Stimulated activated CD8-positive, alpha-beta memory T cell treated with anti-CD3 and anti-CD28 coated beads, Interleukin-7, amount 100 ng/mL, for 48 hours (primary cell): ENCODE measurements at regions not wholly inside any gene's neighbourhood (a gene's known extent, or its start where the extent isn't known, plus 50 kb on each side); places are given as distances from the start of the nearest gene placed in this dataset.
"Not testable (repeated sequence)": the region's sequence is repeated elsewhere in the genome, so short reads cannot be mapped to it uniquely, and the experiment has no call there.

Experiments used
- DNase-seq, 2 donors: peaks; one replicate each; pipeline ENCODE4 v3.0.0-alpha.2; 2020; ENCODE audit warnings: low read depth in 1 of 2; ENCODE audit errors: extremely low read depth in 1 of 2

DNA sequence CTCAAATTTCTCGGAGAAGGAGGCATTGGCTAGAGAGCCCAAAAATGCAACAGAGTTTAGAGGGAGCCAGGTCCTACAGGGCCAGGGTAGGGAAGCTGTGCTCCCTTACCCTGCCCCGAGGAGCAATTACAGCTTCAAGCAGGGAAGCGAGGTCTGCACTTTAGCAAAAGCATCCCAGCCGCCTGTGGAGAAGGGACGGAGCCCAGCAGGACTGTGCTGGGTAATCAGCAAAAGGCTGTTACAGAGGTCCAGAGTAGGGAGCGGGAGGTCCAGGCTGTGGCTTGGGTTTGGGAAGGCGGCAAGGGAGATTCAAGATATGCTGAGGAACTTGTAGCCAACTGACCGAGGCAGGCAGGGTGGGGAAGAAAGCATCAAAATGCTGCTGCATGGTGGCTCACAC lies 162.6 kb downstream of the TMEM132E start:
- DNase-seq: no peak

- DNase-seq: no peak
Observed at GRCh38 chr17:34740565-34741520, 161.5 kb downstream of the TMEM132E start.

DNA sequence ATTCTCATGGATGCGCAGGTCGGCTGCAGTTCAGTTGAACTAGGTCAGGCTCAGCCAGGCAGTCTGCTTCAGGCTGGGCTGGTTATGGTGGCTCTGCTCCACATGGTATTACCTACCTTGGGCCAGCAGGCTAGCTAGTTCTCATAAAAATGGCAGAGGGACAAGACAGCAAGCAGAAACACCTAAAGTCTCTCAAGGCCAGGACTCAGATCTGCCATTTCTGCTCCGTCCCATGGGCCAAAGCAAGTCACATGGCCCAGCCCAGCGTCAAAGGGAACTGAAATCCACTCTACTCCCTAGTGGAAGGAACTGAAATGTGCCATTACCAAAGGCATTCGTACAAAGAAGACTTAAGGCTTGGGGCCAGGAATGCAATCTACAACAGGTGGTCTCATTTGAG lies 160.0 kb downstream of the TMEM132E start:
- DNase-seq: no peak

DNA sequence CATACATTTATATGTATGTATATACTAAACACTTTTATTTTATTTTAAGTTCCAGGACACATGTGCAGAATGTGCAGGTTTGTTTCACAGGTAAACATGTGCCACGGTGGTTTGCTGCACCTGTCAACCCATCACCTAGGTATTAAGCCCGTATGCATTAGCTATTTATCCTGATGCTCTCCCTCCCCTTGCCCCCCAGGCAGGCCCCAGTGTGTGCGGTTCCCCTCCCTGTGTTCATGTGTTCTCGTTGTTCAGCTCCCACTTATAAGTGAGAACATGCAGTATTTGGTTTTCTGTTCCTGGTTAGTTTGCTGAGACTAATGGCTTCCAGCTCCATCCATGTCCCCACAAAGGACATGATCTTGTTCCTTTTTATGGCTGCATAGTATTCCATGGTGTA lies 158.3 kb downstream of the TMEM132E start:
- not testable (repeated sequence) for DNase-seq

GRCh38 chr17:34736611-34737010 lies 157.2 kb downstream of the TMEM132E start:
- DNase-seq: no peak

DNA sequence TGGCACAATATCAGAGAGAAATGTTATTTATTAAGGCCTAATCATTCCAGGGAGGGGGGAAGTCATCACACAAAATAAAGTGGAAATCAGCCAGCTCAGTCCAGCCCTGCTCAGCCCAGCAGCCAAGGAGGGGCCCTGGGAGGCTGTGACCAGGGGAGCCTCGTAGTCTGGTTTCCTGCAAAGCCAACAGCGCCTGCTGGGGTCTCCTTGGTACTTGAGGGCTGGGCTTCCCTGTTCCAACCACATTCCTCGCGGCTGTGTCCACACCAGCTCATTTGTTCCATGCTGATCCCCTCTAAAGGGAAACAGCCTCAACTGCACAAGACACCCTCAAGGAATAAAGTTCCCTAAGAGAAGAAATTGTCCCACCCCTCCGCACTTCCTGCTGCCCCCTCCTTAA lies 154.0 kb downstream of the TMEM132E start:
- DNase-seq: no peak

- DNase-seq: no peak
Observed at GRCh38 chr17:34730816-34731215, 151.4 kb downstream of the TMEM132E start.

GRCh38 chr17:34728771-34729310 lies 149.5 kb downstream of the TMEM132E start:
- DNase-seq: no peak

- DNase-seq: no peak
Observed at GRCh38 chr17:34727601-34728000, 148.2 kb downstream of the TMEM132E start.

DNA sequence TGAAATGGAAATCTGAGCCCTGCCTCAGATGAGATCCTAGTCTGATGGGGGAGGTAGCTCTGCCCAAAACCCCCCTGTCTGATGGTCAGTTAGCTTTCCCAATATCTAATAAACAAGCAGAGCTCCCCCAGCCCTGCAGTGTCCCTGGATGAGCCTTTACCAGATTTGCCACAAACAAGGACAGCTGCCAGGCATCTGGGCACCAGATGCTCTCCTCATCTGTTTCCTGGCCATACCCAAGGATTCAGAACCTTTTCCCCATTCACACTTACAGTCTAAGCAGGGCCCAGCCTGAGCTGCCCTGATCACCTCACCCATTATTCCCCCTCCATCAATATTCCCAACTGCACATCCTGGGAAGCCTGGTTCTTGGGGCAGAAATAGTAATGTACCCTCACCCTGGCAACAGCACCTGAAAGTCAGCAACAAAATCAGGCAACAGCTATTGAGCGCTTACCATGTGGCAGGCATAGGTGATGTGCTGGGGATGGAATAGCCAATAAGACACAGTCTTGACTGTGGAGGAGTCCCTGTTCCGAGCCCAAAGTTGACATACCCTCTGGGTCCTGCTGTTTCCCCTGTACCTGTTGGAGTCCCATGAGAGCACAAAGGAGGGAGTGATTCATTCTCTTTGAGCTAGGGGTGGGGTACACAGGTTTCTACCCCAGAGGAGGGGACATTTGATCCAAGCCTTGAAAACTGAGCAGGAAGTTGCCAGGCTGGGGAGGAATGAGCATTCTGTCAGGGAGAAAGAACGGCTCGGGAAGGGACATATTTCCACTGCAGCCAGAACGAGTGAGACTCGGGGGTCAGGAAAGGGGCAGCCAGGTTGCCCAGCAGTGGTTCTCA lies 147.4 kb downstream of the TMEM132E start:
- no peak for DNase-seq

- no peak for DNase-seq
Observed at GRCh38 chr17:34725725-34726124, 146.3 kb downstream of the TMEM132E start.

DNA sequence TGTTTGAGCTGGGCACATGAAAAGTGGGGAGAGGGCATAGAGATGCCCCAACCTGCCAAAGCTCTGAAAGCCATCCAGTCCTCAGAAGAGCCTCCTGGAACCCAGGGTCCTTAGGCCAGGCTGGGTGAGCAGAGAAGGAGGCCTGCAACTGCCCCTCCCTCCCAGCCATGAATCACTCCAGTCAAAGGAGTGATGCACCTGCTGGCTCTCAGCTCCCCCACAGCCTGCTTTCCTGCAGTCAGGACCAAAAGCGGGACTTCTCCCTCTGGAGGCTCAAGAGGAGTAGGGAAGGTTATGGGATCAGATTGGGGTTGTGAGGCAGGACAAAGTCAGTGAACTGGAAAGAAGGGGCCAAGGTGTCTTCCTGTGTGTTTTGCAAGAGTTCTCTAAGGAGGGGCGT lies 145.6 kb downstream of the TMEM132E start:
- DNase-seq: no peak

DNA sequence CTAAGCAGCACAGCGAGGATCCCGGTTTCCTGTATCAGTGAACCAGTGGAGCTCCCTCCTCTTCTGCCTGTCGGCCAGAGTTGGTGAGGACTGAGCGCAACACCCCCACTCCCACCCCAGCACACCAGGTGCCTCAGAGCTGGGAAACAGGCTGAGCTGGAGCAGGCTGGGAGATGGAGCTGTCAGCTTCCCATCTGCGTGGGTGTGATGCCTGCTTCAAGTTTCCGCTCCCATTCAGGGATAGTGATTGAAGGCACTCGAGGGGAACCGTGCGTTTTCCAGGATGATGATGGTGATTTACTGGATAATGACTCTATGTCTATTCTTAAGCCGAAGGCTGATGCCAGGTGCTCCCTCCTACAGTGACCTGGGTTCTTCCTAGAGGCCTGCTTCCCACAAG lies 144.5 kb downstream of the TMEM132E start:
- no peak for DNase-seq

DNA sequence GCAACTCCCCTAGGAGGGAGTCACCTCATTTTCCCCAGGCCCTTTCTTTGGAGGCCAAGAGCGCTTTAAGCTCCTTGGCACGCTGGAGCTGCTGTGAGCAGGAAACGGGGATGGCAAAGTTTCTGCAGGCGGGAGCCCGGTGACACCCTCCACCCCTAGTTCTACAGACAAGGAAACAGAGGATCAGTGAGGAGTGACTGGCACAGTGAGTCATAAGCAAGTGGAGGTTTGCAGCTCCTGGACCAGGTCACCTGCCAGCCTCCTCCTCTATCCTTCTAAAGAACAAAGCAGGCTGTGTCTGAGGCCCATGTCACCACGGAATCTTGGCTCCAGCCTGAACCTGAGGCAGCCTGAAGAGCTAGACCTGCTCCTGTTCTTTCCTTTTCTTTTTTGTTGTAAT lies 141.9 kb downstream of the TMEM132E start:
- no peak for DNase-seq

- no peak for DNase-seq
Observed at GRCh38 chr17:34720760-34721159, 141.4 kb downstream of the TMEM132E start.

GRCh38 chr17:34719569-34719968 lies 140.2 kb downstream of the TMEM132E start:
- no peak for DNase-seq

DNA sequence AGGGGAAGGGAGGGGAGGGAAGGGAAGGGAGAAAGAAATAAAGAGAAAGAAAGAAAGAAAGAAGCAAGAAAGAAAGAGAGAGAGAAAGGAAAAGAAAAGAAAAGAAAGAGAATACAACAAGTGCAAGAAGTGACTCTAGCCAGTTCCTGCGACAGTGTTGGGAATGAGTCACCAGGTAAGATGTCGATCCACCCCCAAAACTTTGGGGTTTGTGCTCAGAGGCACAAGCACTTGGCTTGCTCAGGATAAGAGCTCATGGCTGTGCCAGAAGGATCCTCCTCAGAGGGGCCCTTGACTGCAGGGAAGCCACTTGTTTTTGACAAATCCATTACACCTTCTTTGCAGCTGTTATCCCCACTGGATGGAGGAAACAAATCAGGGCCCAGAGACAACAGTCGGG lies 137.7 kb downstream of the TMEM132E start:
- DNase-seq: no peak

DNA sequence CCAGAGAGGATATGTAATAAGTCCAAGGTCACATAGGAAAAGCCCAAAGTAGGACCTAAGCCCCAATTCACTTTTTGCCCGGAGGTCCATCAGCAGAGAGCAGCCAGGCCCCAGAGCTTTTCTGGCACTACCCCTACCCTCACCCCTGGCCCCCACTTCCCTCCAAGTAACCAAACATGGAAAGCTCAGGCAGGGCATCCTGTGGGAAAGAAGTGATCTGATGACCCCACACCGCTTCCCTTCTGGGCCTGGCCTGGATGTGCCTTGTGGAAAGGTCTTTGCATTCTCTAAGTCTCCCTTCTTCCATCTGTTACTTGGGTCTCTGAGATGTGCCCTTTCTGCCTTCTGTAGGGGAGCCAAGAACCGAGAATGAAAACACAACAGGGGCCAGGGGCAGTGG lies 136.9 kb downstream of the TMEM132E start:
- no peak for DNase-seq

GRCh38 chr17:34715504-34715903 lies 136.1 kb downstream of the TMEM132E start:
- no peak for DNase-seq

GRCh38 chr17:34714475-34715410 lies 135.4 kb downstream of the TMEM132E start:
- DNase-seq: no peak
